Mesendoderm (in vitro differentiated cells): ENCODE measurements at regions not wholly inside any gene's neighbourhood (a gene's known extent, or its start where the extent isn't known, plus 50 kb on each side); places are given as distances from the start of the nearest gene placed in this dataset.
A peak's percentile ranks its signal among the peaks of the same experiment; 100 is the strongest.

Experiments used
- DNase-seq: peaks from one replicate; pipeline ENCODE4 v3.0.0; 2013
- H2AK5ac ChIP-seq: 2 replicates; pipeline ENCODE4 v1.6.1; 2013; ENCODE audit warnings: low read length, inconsistent platforms
- H2BK120ac ChIP-seq: 2 replicates; pipeline ENCODE4 v1.6.1; 2013; ENCODE audit warnings: low read depth, mild to moderate bottlenecking, low read length, moderate library complexity, mixed read lengths
- H2BK15ac ChIP-seq: replicated peaks from 2 replicates; pipeline ENCODE4 v1.6.1; 2013; ENCODE audit warnings: low read depth, mild to moderate bottlenecking, moderate library complexity
- H2BK5ac ChIP-seq: 2 replicates; pipeline ENCODE4 v1.6.1; 2013; ENCODE audit warnings: low read length, inconsistent platforms
- H3K18ac ChIP-seq: 2 replicates; pipeline ENCODE4 v1.6.1; 2013; ENCODE audit warnings: mild to moderate bottlenecking, low read length, mixed read lengths
- H3K23ac ChIP-seq: one replicate; pipeline ENCODE4 v1.6.1; 2013; ENCODE audit warnings: low read length
- H3K27ac ChIP-seq: 2 replicates; pipeline ENCODE4 v1.5.1; 2013; ENCODE audit warnings: low read depth, mild to moderate bottlenecking, inconsistent platforms, low read length, moderate library complexity
- H3K27me3 ChIP-seq: 2 replicates; pipeline ENCODE4 v1.6.1; 2013; ENCODE audit warnings: low read length, control low read depth, mild to moderate bottlenecking, inconsistent platforms; ENCODE audit not compliant: insufficient read depth, poor library complexity
- H3K36me3 ChIP-seq: 2 replicates; pipeline ENCODE4 v1.6.1; 2013; ENCODE audit warnings: low read length, inconsistent platforms; ENCODE audit not compliant: control insufficient read depth, insufficient read depth
- H3K4ac ChIP-seq: one replicate; pipeline ENCODE4 v1.6.1; 2013; ENCODE audit warnings: low read depth, mild to moderate bottlenecking, low read length, moderate library complexity
- H3K4me1 ChIP-seq: 2 replicates; pipeline ENCODE4 v1.6.1; 2013; ENCODE audit warnings: low read depth, low read length, inconsistent platforms; ENCODE audit not compliant: control insufficient read depth
- H3K4me2 ChIP-seq: 2 replicates; pipeline ENCODE4 v1.6.1; 2013; ENCODE audit warnings: low read length
- H3K4me3 ChIP-seq: 2 replicates; pipeline ENCODE4 v1.5.1; 2013; ENCODE audit warnings: mild to moderate bottlenecking, low read length
- H3K56ac ChIP-seq: one replicate; pipeline ENCODE4 v1.6.1; 2013; ENCODE audit warnings: low read length
- H3K79me1 ChIP-seq: 2 replicates; pipeline ENCODE4 v1.6.1; 2013; ENCODE audit warnings: low read length, inconsistent platforms
- H3K79me2 ChIP-seq: 2 replicates; pipeline ENCODE4 v1.6.1; 2013; ENCODE audit warnings: mild to moderate bottlenecking, low read length; ENCODE audit not compliant: control insufficient read depth, insufficient read depth
- H3K9ac ChIP-seq: 2 replicates; pipeline ENCODE4 v1.6.1; 2013; ENCODE audit warnings: low read length, inconsistent platforms
- H4K5ac ChIP-seq: one replicate; pipeline ENCODE4 v1.6.1; 2013; ENCODE audit warnings: low read length
- H4K8ac ChIP-seq: one replicate; pipeline ENCODE4 v1.6.1; 2013; ENCODE audit warnings: low read depth, mild to moderate bottlenecking, control low read depth, low read length, moderate library complexity
- WGBS: extraction: QIAGEN DNeasy Blood & Tissue Kit; methylation state at CpG from one replicate; pipeline ENCODE4 v1.1.7; 2013; ENCODE audit warnings: low lambda C conversion rate, missing lambda C conversion rate; ENCODE audit not compliant: insufficient coverage; ENCODE audit errors: extremely low coverage; 5-methylcytosine and 5-hydroxymethylcytosine counted together

- H2BK15ac ChIP-seq, result no peak overlapping the region
- no peak overlapping the region for H3K4me2 ChIP-seq
- H2BK5ac ChIP-seq, result no peak overlapping the region
- no peak overlapping the region for H4K5ac ChIP-seq
- peak; percentile 18 for DNase-seq
- H3K36me3 ChIP-seq, result no peaks in the 10 kb centered on the region
- no peak overlapping the region for H4K8ac ChIP-seq
- no peaks in the 10 kb centered on the region for H3K79me1 ChIP-seq
- no peak overlapping the region for H3K4ac ChIP-seq
- no CpG with 5 or more reads among the region's 3 CpGs for WGBS
- H3K27me3 ChIP-seq, result no peaks in the 10 kb centered on the region
- no peak overlapping the region for H3K4me3 ChIP-seq
- H3K9ac ChIP-seq, result no peak overlapping the region
- H3K56ac ChIP-seq, result no peak overlapping the region
- H3K4me1 ChIP-seq, result no peaks in the 10 kb centered on the region
- no peaks in the 10 kb centered on the region for H3K79me2 ChIP-seq
- H2AK5ac ChIP-seq, result no peak overlapping the region
- H2BK120ac ChIP-seq, result no peak overlapping the region
- no peak overlapping the region for H3K27ac ChIP-seq
- H3K18ac ChIP-seq, result no peak overlapping the region
- H3K23ac ChIP-seq, result no peak overlapping the region
These were observed 419.9 kb downstream of the NR2F2 start for GRCh38 chr15:96750361-96750760.

GRCh38 chr15:96756146-96756545, 425.6 kb downstream of the NR2F2 start:
- Histone ChIP-seq H4K8ac (no peak overlapping the region), H4K5ac (no peak overlapping the region), H3K36me3 (no peaks in the 10 kb centered on the region), H2BK5ac (no peak overlapping the region), H3K27ac (no peak overlapping the region), H3K4me1 (no peaks in the 10 kb centered on the region), H3K4ac (no peak overlapping the region), H2BK120ac (no peak overlapping the region), H2BK15ac (no peak overlapping the region), H3K4me3 (no peak overlapping the region), H3K23ac (no peak overlapping the region), H3K4me2 (no peak overlapping the region), H3K79me1 (no peaks in the 10 kb centered on the region), H3K9ac (no peak overlapping the region), H3K18ac (no peak overlapping the region), H3K79me2 (no peaks in the 10 kb centered on the region), H3K56ac (no peak overlapping the region), H3K27me3 (no peaks in the 10 kb centered on the region), H2AK5ac (no peak overlapping the region)
- WGBS, result no CpG with 5 or more reads among the region's 3 CpGs
- DNase-seq, result no peak

- no peak for DNase-seq
These were observed 426.2 kb downstream of the NR2F2 start for GRCh38 chr15:96756656-96757055.

GRCh38 chr15:96762566-96762965, 432.1 kb downstream of the NR2F2 start:
- H3K36me3 ChIP-seq, result no peaks in the 10 kb centered on the region
- H3K27ac ChIP-seq, result no peak overlapping the region
- no peak overlapping the region for H3K18ac ChIP-seq
- H3K9ac ChIP-seq, result no peak overlapping the region
- no peak overlapping the region for H3K23ac ChIP-seq
- H3K4ac ChIP-seq, result peak overlapping the region; percentile 24
- H3K4me2 ChIP-seq, result no peak overlapping the region
- no peak for DNase-seq
- H2BK15ac ChIP-seq, result no peak overlapping the region
- H3K4me3 ChIP-seq, result no peak overlapping the region
- no peaks in the 10 kb centered on the region for H3K79me1 ChIP-seq
- no peak overlapping the region for H2AK5ac ChIP-seq
- H3K4me1 ChIP-seq, result no peaks in the 10 kb centered on the region
- H2BK120ac ChIP-seq, result no peak overlapping the region
- H4K8ac ChIP-seq, result no peak overlapping the region
- H2BK5ac ChIP-seq, result no peak overlapping the region
- no peaks in the 10 kb centered on the region for H3K79me2 ChIP-seq
- H3K56ac ChIP-seq, result no peak overlapping the region
- H4K5ac ChIP-seq, result no peak overlapping the region
- no peaks in the 10 kb centered on the region for H3K27me3 ChIP-seq

More at GRCh38 chr15:96756656-96757055, 426.2 kb downstream of the NR2F2 start:
- no peak overlapping the region for H3K4ac ChIP-seq
- no peak overlapping the region for H3K9ac ChIP-seq
- WGBS, result no CpG with 5 or more reads among the region's 15 CpGs
- H3K27ac ChIP-seq, result no peak overlapping the region
- H3K18ac ChIP-seq, result no peak overlapping the region
- H4K5ac ChIP-seq, result no peak overlapping the region
- H2BK5ac ChIP-seq, result no peak overlapping the region
- no peaks in the 10 kb centered on the region for H3K79me1 ChIP-seq
- no peak overlapping the region for H2BK120ac ChIP-seq
- H2AK5ac ChIP-seq, result no peak overlapping the region
- no peaks in the 10 kb centered on the region for H3K27me3 ChIP-seq
- H3K4me1 ChIP-seq, result no peaks in the 10 kb centered on the region
- H3K36me3 ChIP-seq, result no peaks in the 10 kb centered on the region
- H3K56ac ChIP-seq, result no peak overlapping the region
- no peak overlapping the region for H2BK15ac ChIP-seq
- H3K4me3 ChIP-seq, result no peak overlapping the region
- no peak overlapping the region for H3K4me2 ChIP-seq
- H3K23ac ChIP-seq, result no peak overlapping the region
- no peak overlapping the region for H4K8ac ChIP-seq
- no peaks in the 10 kb centered on the region for H3K79me2 ChIP-seq

DNA sequence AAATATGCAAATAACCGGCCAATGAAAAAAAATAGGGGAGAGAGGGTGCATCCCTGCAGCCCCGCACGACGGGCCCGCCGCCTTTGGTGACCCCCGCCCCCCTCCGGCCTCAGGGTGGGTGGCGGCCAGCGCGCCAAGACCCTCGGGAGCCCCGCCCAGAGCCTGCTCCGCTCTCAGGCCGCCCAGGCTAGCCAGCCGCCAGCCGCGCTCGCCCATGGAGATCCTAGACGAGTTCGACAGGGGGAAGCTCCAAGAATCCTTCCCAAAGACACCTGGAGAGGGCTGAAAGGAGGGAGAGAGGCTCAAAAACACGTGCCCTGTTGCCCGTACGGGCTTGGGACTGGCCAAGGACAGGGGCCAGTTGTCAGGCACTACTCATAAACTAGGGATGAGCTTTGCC, 434.0 kb downstream of the NR2F2 start:
- H3K27ac ChIP-seq, result no peak overlapping the region
- H3K18ac ChIP-seq, result no peak overlapping the region
- H3K56ac ChIP-seq, result no peak overlapping the region
- H3K79me2 ChIP-seq, result no peaks in the 10 kb centered on the region
- no peak for DNase-seq
- H3K9ac ChIP-seq, result no peak overlapping the region
- H3K4ac ChIP-seq, result no peak overlapping the region
- H2AK5ac ChIP-seq, result no peak overlapping the region
- no CpG with 5 or more reads among the region's 24 CpGs for WGBS
- H4K8ac ChIP-seq, result no peak overlapping the region
- peaks cover 2% of the 10 kb centered on the region for H3K4me1 ChIP-seq
- no peak overlapping the region for H2BK15ac ChIP-seq
- H3K79me1 ChIP-seq, result no peaks in the 10 kb centered on the region
- H4K5ac ChIP-seq, result no peak overlapping the region
- H3K36me3 ChIP-seq, result no peaks in the 10 kb centered on the region
- H2BK120ac ChIP-seq, result no peak overlapping the region
- no peak overlapping the region for H3K4me2 ChIP-seq
- no peak overlapping the region for H3K4me3 ChIP-seq
- no peak overlapping the region for H2BK5ac ChIP-seq
- no peaks in the 10 kb centered on the region for H3K27me3 ChIP-seq
- H3K23ac ChIP-seq, result no peak overlapping the region

DNA sequence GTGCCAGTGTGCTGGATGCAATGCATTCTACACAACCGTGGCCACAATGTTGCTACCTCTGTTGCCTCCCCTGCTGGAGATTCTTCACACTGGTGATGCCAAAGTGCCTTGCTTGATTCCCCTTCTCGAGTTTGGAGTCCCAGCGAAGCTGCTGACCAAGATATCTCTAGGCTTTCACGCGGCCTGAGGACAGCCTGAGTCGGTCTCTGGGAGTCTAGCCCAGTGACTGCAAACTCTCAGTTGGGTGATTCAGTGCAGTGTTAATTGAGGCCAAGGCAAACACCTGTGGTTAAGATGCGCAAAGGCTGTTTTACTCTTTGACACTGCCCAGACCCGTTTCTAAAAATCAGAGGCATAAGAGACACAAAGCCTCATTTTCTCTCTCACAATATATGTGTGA, 434.4 kb downstream of the NR2F2 start:
- Histone ChIP-seq H3K4me3 (no peak overlapping the region), H2BK120ac (no peak overlapping the region), H2BK5ac (no peak overlapping the region), H4K5ac (no peak overlapping the region), H3K79me1 (no peaks in the 10 kb centered on the region), H4K8ac (no peak overlapping the region), H3K36me3 (no peaks in the 10 kb centered on the region), H2BK15ac (no peak overlapping the region), H3K27me3 (no peaks in the 10 kb centered on the region), H2AK5ac (no peak overlapping the region), H3K79me2 (no peaks in the 10 kb centered on the region), H3K27ac (no peak overlapping the region), H3K4me1 (peaks cover 5% of the 10 kb centered on the region), H3K4me2 (no peak overlapping the region), H3K4ac (no peak overlapping the region), H3K18ac (no peak overlapping the region), H3K56ac (no peak overlapping the region), H3K9ac (no peak overlapping the region), H3K23ac (no peak overlapping the region)
- DNase-seq, result no peak
- no CpG with 5 or more reads among the region's 8 CpGs for WGBS
